Pancreas (tissue), 10 donors: ENCODE measurements at regions not wholly inside any gene's neighbourhood (a gene's known extent, or its start where the extent isn't known, plus 50 kb on each side); places are given as distances from the start of the nearest gene placed in this dataset.

Experiments
- ATAC-seq, 4 donors: fragments of 200-7000 bp; cut with Tn5 transposase; one replicate each; pipeline versions ENCODE4 v1.8.0 to v1.9.1; 2020; ENCODE audit warnings: mild to moderate bottlenecking in 4 of 4, moderate library complexity in 4 of 4
- DNase-seq, 6 donors: peaks; one replicate each; pipeline ENCODE4 v3.0.0-alpha.2; 2020
- FAIRE-seq: peaks from 2 replicates; lab custom pipeline; 2012; peaks lifted over from hg19 to GRCh38; lab: Jason Lieb, UNC
- H3K27ac ChIP-seq, 4 donors: fragments of 200-600 bp; sonication (generic); 1 replicate in 3 of 4; 2 replicates in 1 of 4; pipeline versions ENCODE4 v1.5.0 to v1.8.0; 2020
- H3K27me3 ChIP-seq, 4 donors: fragments of 200-600 bp; one replicate each; pipeline ENCODE4 v1.8.0; 2021
- H3K36me3 ChIP-seq, 3 donors: fragments of 200-600 bp; sonication (generic) in 1 of 3; one replicate each; pipeline versions ENCODE4 v1.5.0 to v1.8.0; 2020 to 2021
- H3K4me1 ChIP-seq, 3 donors: fragments of 200-600 bp; one replicate each; pipeline ENCODE4 v1.8.0; 2021
- H3K4me3 ChIP-seq, 4 donors: fragments of 200-600 bp; sonication (generic) in 2 of 4; one replicate each; pipeline versions ENCODE4 v1.5.0 to v1.8.0; 2020 to 2021
- H3K9me3 ChIP-seq, 4 donors: fragments of 200-600 bp; one replicate each; pipeline ENCODE4 v1.8.0; 2021
- WGBS, 2 donors: extraction: QIAGEN DNeasy Blood & Tissue Kit; methylation state at CpG; one replicate each; pipeline ENCODE4 v1.1.7; 2013; 5-methylcytosine and 5-hydroxymethylcytosine counted together
- intact Hi-C, 3 donors: fragments of 100-400 bp; cut with DNase I; formaldehyde crosslinking; loops; one replicate each; pipeline versions ENCODE4 v1.11.1 to v1.14.2; 2022
- TF ChIP-seq, protein P1 (sequence below), 4 donors: fragments of 200-600 bp; sonication (generic) in 3 of 4; IDR thresholded peaks; one replicate each; pipeline versions ENCODE4 v1.5.0 to v1.8.0; 2021; ENCODE audit warnings: antibody characterized with exemption in 4 of 4
- donor health status: healthy with polysubstance abuse.
- donor health status: DM: no; HTN: no; CAD: no; lungs with moderate emphysema.
- donor health status: DM: no; HTN: no; CAD: no.
- donor health status: control.
- donor health status: control.
- donor health status: Bipolar disorder and iron deficiency.
- donor health status: DM: yes; HTN: yes; CAD: no.
- donor health status: DM: no; HTN: no; CAD: no.
- donor health status: DM: no; HTN: no; CAD: no.
- donor health status: DM: yes; HTN: yes; CAD: no.

DNA sequence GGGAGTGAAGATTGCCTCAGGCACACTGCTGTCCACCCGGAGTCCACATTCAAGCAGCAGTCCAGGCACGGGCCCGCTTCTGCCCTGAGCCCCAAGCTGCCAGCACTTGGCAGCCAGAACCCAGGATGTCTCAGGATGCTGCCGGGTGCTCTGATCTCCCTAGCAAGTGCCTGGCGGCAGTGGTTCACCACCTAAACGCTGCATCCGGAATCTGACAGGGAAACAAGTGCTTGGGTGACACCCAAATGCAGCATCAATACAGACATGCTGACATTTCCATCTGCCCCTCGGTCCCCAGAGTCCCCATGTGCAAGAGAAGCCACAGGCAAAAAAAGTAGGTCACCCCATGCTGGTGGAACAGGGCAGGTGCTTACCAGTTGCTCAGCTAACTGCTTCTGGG, 197.1 kb upstream of the RPL38 start:
- TF ChIP-seq, protein P1, sequence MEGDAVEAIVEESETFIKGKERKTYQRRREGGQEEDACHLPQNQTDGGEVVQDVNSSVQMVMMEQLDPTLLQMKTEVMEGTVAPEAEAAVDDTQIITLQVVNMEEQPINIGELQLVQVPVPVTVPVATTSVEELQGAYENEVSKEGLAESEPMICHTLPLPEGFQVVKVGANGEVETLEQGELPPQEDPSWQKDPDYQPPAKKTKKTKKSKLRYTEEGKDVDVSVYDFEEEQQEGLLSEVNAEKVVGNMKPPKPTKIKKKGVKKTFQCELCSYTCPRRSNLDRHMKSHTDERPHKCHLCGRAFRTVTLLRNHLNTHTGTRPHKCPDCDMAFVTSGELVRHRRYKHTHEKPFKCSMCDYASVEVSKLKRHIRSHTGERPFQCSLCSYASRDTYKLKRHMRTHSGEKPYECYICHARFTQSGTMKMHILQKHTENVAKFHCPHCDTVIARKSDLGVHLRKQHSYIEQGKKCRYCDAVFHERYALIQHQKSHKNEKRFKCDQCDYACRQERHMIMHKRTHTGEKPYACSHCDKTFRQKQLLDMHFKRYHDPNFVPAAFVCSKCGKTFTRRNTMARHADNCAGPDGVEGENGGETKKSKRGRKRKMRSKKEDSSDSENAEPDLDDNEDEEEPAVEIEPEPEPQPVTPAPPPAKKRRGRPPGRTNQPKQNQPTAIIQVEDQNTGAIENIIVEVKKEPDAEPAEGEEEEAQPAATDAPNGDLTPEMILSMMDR (IDR thresholded peaks at IDR 0.05): no peak
- FAIRE-seq (no peak), DNase-seq (no peak), ATAC-seq (no peak)
- peaks cover 0 to 16% (median 0%) of the 10 kb centered on the region in 4 donors for H3K27me3 ChIP-seq
- no peak overlapping the region for H3K4me3 ChIP-seq
- H3K27ac ChIP-seq: no peak overlapping the region
- intact Hi-C loops: no loop called here
- no peaks in the 10 kb centered on the region for H3K4me1 ChIP-seq
- H3K36me3 ChIP-seq: no peaks in the 10 kb centered on the region
- WGBS, 2 donors: 59 to 73% methylated on average over 8 of the region's 8 CpGs
- no peaks in the 10 kb centered on the region for H3K9me3 ChIP-seq

DNA sequence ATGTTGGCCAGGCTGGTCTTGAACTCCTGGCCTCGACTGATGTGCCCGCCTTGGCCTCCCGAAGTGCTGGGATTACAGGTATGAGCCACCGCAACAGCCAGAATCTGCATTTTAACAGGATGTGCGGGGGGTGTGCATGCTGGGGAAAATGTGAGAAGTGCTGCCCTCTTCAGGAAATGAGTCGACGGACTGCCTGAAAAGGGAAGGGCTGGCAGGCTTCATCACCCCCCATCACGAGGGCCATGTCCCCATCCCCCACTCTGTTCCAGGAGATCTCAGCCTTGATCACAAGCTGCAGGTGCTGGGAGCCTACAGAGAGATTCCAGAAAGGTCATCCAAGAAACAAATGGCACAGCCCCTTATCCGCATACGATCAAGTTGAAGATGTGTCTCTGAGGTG, 195.3 kb upstream of the RPL38 start:
- intact Hi-C loops: no loop called here
- WGBS, 2 donors: 28 to 36% methylated on average over 10 of the region's 10 CpGs
- no peak for ATAC-seq
- H3K4me3 ChIP-seq: no peak overlapping the region
- TF ChIP-seq, protein P1 (IDR thresholded peaks at IDR 0.05): no peak
- FAIRE-seq: no peak
- no peak for DNase-seq
- H3K36me3 ChIP-seq: no peaks in the 10 kb centered on the region
- H3K4me1 ChIP-seq: no peaks in the 10 kb centered on the region
- H3K27ac ChIP-seq: no peak overlapping the region
- H3K27me3 ChIP-seq: peaks cover 0 to 16% (median 0%) of the 10 kb centered on the region in 4 donors
- no peaks in the 10 kb centered on the region for H3K9me3 ChIP-seq

DNA sequence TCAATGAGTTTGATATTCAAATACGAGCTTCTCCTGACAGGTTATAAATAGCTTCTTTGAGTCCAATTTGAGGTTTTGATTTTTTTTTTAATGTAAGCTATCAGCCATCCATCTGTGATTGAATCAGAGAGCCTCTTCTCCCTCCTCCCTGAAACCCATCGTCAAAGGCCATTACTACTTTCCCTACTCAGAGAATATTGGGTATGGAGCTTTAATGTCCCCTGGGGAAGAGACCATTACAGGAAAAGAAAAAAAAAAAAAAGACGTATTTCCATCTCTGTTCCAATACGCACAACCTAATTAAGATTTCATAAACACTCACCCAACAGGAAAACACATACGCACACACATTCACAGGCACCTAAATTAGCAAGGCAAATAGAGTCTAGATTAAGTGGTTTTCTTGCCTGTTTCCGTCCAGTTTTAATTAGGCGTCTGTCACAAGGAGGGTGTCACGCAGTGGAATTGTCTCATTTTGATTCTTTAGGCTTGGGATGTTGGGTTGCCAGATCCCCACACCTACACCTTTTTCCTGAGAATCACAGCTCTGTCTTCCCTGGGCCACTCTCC, 194.3 kb upstream of the RPL38 start:
- DNase-seq: no peak

DNA sequence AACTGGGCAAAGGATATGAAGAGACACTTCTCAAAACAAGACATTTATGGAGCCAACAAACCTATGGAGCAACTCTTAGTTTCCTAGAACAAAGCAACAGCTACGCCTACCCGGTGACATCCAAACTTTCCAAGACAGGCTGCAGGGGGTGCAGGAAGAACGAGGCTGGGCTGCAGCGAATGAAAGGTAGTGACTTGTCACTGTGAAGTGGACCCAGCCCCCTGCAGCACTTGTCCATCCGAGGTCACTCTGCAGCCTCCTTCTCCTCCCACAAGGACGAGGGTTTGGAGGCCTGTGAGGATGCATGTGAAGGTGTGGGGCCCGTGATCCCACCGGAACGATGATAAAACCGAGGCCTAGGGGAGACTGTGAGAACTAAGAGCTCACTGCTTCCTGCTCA, 192.6 kb upstream of the RPL38 start:
- DNase-seq (no peak), FAIRE-seq (no peak), ATAC-seq (no peak)
- Histone ChIP-seq H3K9me3 (no peaks in the 10 kb centered on the region), H3K4me1 (no peaks in the 10 kb centered on the region), H3K27ac (no peak overlapping the region), H3K27me3 (peaks cover 0 to 15% (median 0%) of the 10 kb centered on the region in 4 donors), H3K4me3 (no peak overlapping the region), H3K36me3 (no peaks in the 10 kb centered on the region)
- 59 to 65% methylated on average over 10 of the region's 10 CpGs for WGBS, 2 donors
- intact Hi-C loops: no loop called here
- TF ChIP-seq, protein P1 (IDR thresholded peaks at IDR 0.05): no peak

More for the DNA sequence above, 194.3 kb upstream of the RPL38 start:
- Histone ChIP-seq H3K4me3 (no peak overlapping the region), H3K27me3 (peaks cover 0 to 16% (median 0%) of the 10 kb centered on the region in 4 donors), H3K27ac (no peak overlapping the region), H3K36me3 (no peaks in the 10 kb centered on the region), H3K9me3 (no peaks in the 10 kb centered on the region), H3K4me1 (no peaks in the 10 kb centered on the region)
- intact Hi-C loops: no loop called here
- FAIRE-seq: no peak
- 53 to 65% methylated on average over 8 of the region's 8 CpGs for WGBS, 2 donors
- TF ChIP-seq, protein P1 (IDR thresholded peaks at IDR 0.05): no peak
- ATAC-seq: no peak

DNA sequence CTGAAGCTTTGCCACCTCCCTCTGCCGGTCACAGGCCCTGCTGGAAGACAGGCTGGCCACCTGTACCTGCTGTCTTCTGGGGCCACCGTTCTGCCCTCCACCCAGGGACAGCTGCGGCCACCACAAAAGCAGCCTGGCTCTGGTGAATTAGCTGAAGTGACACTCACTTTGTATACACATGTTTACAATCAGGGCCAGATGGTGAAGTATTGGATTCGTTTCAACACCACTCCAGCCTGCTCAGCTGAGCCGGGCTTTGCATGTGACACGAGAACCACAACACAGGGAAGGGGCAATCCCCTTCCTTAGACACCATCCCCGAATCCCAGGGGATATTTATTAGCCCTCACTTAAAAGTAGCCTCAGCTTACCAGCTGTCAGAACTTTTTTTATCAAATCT, 191.5 kb upstream of the RPL38 start:
- intact Hi-C loops: no loop called here
- Histone ChIP-seq H3K27ac (no peak overlapping the region), H3K4me1 (no peaks in the 10 kb centered on the region), H3K36me3 (no peaks in the 10 kb centered on the region), H3K4me3 (no peak overlapping the region), H3K27me3 (peaks cover 0 to 14% (median 0%) of the 10 kb centered on the region in 4 donors), H3K9me3 (no peaks in the 10 kb centered on the region)
- FAIRE-seq: no peak
- ATAC-seq: peak in 2 of 4 donors; percentile 38 to 49
- TF ChIP-seq, protein P1 (IDR thresholded peaks at IDR 0.05): no peak
- no peak for DNase-seq
- WGBS, 2 donors: 18 to 22% methylated on average over 7 of the region's 7 CpGs
